Choroid plexus epithelial cell (primary cell): ENCODE measurements at regions not wholly inside any gene's neighbourhood (a gene's known extent, or its start where the extent isn't known, plus 50 kb on each side); places are given as distances from the start of the nearest gene placed in this dataset.
A peak's percentile ranks its signal among the peaks of the same experiment; 100 is the strongest.

Source experiments
- DNase-seq: peaks from one replicate; pipeline ENCODE4 v3.0.0-alpha.2; 2010; ENCODE audit warnings: low read depth
- H3K4me3 ChIP-seq: 2 replicates; pipeline ENCODE4 v1.5.1; 2011; ENCODE audit warnings: low read depth, mild to moderate bottlenecking, control low read depth, low read length, moderate library complexity
- TF ChIP-seq, protein P1 (sequence below): conservative IDR thresholded peaks from 2 replicates; pipeline ENCODE4 v1.5.1; 2011; ENCODE audit warnings: low read depth, mild to moderate bottlenecking, control low read depth, inconsistent platforms, low read length, moderate library complexity

DNA sequence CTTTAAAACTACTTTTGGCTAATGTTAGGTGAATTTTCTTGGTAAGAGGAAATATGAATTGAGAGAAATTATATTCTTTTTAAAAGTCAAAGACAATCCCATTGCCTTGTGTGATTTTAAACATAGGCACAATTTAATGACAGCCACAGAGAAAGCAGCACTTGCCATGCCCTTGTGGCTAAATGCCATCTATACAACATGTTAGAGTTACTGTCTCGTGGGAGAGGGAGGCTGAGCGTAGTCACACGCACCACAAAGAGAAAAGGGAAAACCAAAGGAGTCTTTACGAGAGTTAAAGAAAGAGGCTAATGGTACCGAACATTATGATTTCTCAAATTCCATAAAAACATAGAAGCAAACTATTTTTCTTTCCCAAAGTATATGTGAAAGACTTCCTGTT is 537.9 kb downstream of the PTPRC start:
- H3K4me3 ChIP-seq: no peak overlapping the region
- TF ChIP-seq, protein P1, sequence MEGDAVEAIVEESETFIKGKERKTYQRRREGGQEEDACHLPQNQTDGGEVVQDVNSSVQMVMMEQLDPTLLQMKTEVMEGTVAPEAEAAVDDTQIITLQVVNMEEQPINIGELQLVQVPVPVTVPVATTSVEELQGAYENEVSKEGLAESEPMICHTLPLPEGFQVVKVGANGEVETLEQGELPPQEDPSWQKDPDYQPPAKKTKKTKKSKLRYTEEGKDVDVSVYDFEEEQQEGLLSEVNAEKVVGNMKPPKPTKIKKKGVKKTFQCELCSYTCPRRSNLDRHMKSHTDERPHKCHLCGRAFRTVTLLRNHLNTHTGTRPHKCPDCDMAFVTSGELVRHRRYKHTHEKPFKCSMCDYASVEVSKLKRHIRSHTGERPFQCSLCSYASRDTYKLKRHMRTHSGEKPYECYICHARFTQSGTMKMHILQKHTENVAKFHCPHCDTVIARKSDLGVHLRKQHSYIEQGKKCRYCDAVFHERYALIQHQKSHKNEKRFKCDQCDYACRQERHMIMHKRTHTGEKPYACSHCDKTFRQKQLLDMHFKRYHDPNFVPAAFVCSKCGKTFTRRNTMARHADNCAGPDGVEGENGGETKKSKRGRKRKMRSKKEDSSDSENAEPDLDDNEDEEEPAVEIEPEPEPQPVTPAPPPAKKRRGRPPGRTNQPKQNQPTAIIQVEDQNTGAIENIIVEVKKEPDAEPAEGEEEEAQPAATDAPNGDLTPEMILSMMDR: no peak
- DNase-seq: no peak

DNA sequence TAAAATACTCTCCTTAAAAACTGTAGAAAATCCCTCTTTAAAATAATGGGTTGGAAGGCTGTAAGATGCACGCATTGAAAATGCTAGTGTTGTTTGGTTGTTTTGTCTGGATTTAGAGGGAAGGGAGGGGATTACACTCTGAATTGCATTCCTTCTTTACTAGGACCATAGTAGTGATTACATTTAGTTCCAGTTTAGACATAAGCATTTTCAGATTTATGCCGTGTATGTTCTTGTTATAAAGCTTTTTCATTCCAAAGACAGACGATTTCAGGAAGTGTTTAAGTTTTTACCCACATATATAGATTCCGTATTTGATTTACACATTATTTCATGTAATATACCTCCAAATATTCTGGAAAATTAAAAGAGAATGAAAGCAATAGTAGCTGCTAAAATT is 538.4 kb downstream of the PTPRC start:
- no peak overlapping the region for H3K4me3 ChIP-seq
- DNase-seq: no peak
- TF ChIP-seq, protein P1: no peak

DNA sequence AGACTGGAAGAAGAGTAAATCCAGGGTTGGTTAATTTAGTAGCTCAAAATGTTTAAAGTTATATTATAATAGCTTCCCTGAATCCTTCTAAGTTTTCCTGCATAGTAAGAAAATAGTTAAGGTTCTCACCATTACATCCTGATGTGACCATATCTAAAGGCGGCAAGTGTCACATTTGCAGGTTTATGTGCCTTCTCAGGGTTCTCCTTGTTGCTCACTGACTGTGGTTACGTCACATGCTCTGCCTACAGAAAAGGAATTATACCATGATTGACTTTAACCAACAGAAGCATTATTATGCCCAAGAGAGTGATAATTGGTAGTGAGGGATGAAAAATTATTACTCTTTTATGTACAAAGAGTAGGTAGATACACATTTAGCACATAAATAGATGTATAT is 539.8 kb downstream of the PTPRC start:
- TF ChIP-seq, protein P1: no peak
- H3K4me3 ChIP-seq: no peak overlapping the region
- DNase-seq: no peak

DNA sequence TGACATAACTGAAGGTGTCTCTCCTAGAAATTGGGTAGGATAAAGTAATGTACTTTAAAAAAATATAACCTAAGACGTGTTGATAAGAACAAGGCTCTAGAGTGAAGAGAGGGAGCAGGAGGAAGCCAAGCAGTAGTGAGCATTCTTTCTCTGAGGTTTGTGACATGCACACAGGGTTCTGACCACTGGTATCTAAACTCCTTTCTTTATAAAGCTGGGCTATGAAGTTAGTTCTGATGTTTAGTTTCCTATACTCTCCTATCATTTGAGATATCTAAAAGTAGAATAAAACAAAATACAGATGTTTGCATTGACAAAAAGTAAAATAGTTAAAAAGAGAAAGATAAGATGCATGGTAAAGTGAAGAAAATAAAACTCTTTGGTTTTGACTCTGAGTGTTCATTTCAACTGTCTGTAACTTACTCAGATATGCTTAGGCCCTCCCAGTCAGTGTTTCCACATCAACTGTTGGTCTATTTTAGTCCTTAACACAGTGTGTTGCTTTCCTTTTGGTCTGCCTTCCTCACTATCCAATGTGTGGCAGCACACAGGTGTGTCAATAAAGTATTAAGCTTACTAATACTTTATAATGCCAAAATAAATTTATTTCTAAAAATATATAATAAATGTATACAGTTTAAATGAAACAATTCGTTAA is 543.5 kb downstream of the PTPRC start:
- TF ChIP-seq, protein P1: no peak
- DNase-seq: peak; percentile 58
- H3K4me3 ChIP-seq: no peak overlapping the region

DNA sequence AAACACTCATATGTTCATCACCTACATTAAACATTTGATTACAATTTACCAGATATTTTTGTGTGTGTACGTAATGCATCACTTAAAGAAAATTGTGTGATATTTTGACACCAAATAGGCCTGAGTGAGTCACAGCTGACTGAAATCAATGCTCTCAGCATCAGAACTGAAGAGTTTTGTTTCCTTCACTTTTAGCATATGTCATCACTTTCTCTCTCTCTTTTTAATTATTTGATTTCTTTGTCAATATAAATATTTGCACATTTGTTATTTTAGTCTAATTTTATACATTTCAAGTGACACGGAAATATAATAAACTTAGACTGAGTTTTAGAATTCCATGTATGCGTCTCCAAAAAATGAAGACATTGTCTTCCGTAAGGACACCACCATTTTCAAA is 545.3 kb downstream of the PTPRC start:
- no peak overlapping the region for H3K4me3 ChIP-seq
- DNase-seq: no peak
- TF ChIP-seq, protein P1: no peak

DNA sequence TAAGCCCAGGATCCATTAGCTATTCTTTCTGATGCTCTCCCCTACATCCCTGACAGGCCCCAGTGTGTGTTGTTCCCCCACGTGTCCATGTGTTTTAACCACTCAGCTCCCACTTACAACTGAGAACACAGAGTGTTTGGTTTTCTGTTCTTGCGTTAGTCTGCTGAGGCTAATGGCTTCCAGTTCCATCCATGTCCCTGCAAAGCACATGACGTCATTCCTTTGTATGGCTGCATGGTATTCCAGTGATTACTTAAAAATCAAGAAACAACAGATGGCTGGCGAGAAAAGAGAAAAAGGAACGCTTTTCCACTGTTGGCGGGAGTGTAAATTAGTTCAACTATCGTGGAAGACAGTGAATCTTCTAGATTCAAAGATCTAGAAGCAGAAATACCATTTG is 556.0 kb downstream of the PTPRC start:
- TF ChIP-seq, protein P1: no peak
- no peak overlapping the region for H3K4me3 ChIP-seq
- no peak for DNase-seq

DNA sequence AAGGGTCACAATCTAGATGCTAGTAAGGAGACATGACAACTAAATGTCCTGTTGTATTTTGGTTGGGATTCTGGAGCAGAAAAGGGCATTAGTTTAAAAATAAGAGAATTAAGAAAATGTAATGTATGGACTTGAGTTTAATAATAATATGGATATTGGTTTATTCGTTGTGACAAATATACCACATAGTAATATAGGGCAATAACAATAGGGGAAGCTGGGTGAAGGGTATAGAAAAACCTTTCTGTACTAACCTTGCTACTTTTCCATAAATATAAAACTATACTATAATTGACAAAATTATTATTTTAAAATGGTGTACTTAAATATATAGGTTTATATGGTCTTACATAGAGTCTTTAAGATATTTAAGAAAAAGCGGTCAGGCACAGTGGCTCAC is 558.9 kb downstream of the PTPRC start:
- DNase-seq: no peak
- H3K4me3 ChIP-seq: no peak overlapping the region
- TF ChIP-seq, protein P1: no peak
